Duodenal mucosa (tissue), 2 donors: ENCODE measurements at regions not wholly inside any gene's neighbourhood (a gene's known extent, or its start where the extent isn't known, plus 50 kb on each side); places are given as distances from the start of the nearest gene placed in this dataset.
"Not testable (repeated sequence)": the region's sequence is repeated elsewhere in the genome, so short reads cannot be mapped to it uniquely, and the experiment has no call there.

Experiments
- H3K27ac ChIP-seq: one replicate; pipeline ENCODE4 v1.7.0; 2013; ENCODE audit warnings: low read depth, low read length
- H3K27me3 ChIP-seq, 2 donors: one replicate each; pipeline ENCODE4 v1.7.0; 2013; ENCODE audit warnings: low read length in 2 of 2, control low read depth in 1 of 2; ENCODE audit not compliant: insufficient read depth in 2 of 2, control insufficient read depth in 1 of 2
- H3K36me3 ChIP-seq, 2 donors: one replicate each; pipeline ENCODE4 v1.7.0; 2013; ENCODE audit warnings: low read length in 2 of 2, control low read depth in 1 of 2; ENCODE audit not compliant: insufficient read depth in 2 of 2, control insufficient read depth in 1 of 2
- H3K4me1 ChIP-seq, 2 donors: one replicate each; pipeline ENCODE4 v1.7.0; 2013; ENCODE audit warnings: low read length in 2 of 2, control low read depth in 1 of 2; ENCODE audit not compliant: insufficient read depth in 2 of 2, control insufficient read depth in 1 of 2
- H3K4me3 ChIP-seq, 2 donors: one replicate each; pipeline ENCODE4 v1.7.0; 2013; ENCODE audit warnings: low read length in 2 of 2, low read depth in 1 of 2
- H3K9ac ChIP-seq, 2 donors: one replicate each; pipeline ENCODE4 v1.7.0; 2013; ENCODE audit warnings: low read length in 2 of 2, low read depth in 1 of 2
- H3K9me3 ChIP-seq, 2 donors: one replicate each; pipeline ENCODE4 v1.7.0; 2013; ENCODE audit warnings: low read length in 2 of 2, control low read depth in 1 of 2; ENCODE audit not compliant: control insufficient read depth in 1 of 2

- Histone ChIP-seq H3K36me3 (no peaks in the 10 kb centered on the region), H3K27me3 (peaks cover 5 to 9% of the 10 kb centered on the region in 2 donors), H3K27ac (no peak overlapping the region), H3K9ac (no peak overlapping the region), H3K4me1 (no peaks in the 10 kb centered on the region), H3K9me3 (no peaks in the 10 kb centered on the region), H3K4me3 (no peak overlapping the region)
Observed at GRCh38 chr1:143666851-143667250, 304.9 kb downstream of the FAM72C start.

DNA sequence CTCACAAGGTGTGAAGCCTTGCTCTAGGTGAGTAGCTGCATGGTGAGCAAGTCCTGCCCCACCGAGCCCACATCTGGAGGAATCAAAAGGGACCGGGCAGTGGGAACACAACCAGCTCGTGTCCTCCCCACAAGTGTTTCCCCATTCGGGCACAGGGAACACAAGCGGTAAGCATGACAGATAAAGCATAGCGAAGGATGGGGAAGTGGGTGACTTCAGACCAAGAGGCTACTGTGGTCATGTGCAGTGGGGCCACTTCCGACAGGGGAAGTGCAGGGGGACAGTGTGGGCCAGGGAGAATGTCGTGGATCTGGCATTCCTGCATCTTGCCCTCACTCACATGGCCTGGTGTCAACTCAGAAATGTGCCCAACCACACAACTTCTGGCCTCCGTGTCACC is 306.2 kb downstream of the FAM72C start:
- no peaks in the 10 kb centered on the region for H3K9me3 ChIP-seq
- no peak overlapping the region for H3K9ac ChIP-seq
- peaks cover 17 to 21% of the 10 kb centered on the region in 2 donors for H3K27me3 ChIP-seq

DNA sequence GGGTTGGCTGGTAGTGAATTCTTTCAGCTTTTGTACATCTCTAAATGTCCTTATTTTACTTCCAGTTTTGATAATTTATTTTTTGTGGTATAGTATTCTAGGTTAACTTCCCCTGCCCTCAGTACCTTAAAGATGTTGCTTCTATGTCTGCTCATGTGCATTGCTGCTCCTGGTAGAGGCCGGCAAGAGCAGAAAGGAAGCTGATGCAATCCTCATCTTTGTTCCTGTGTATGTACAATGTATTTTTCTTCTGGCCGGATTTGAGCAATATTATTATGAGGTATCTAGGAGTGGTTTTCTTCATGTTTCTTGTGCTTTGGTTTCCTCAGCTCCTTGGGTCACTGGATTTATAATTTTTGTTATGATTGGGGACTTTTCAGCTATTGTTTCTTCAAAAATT is 308.7 kb downstream of the FAM72C start:
- H3K9me3 ChIP-seq, H3K4me3 ChIP-seq, H3K27ac ChIP-seq, H3K9ac ChIP-seq, H3K4me1 ChIP-seq, H3K36me3 ChIP-seq: not testable (repeated sequence)
- H3K27me3 ChIP-seq, result peaks cover 18 to 23% of the 10 kb centered on the region in 2 donors

More for the DNA sequence above, 306.2 kb downstream of the FAM72C start:
- Histone ChIP-seq H3K36me3 (no peaks in the 10 kb centered on the region), H3K27ac (no peak overlapping the region), H3K4me3 (no peak overlapping the region), H3K4me1 (no peaks in the 10 kb centered on the region)

DNA sequence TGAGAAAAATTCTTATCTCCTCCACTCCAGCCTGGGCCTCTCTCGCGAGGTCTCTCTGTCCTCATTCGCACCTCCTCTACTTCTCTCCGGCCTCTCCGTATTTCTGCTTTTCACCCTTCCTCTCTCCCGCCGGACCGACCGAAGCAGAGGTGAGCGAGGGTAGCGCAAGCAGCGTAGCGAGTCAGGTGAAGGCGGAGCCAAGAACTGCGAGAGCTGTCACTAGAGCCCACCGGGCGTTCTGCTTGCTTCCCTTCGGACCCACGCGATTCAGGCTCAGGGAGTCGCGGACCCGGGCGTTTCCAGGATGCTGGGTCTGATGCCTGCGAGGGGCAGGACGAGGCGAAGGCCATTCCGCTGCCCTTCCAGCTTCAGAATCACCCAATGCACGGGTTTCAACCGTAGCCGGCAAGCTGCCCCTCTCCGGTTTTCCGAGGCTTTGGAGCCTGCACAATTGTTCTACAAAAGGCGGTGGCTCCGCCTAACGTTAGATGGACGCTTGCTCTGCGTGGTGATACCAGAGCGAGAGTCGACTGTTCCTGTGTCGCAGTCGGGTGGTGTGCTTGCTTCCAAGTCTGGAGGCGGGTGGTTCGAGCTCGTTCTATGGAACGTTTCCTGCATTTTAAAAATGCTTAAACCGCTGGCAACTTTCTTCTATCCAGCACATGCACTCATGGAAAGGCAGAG is 310.2 kb downstream of the FAM72C start:
- H3K9ac ChIP-seq, result no peak overlapping the region
- H3K4me1 ChIP-seq, result no peaks in the 10 kb centered on the region
- peaks cover 0 to 3% of the 10 kb centered on the region in 2 donors for H3K9me3 ChIP-seq
- no peaks in the 10 kb centered on the region for H3K36me3 ChIP-seq
- H3K4me3 ChIP-seq, result peak overlapping the region in 1 of 2 donors; percentile 8
- H3K27me3 ChIP-seq, result peaks cover 18 to 23% of the 10 kb centered on the region in 2 donors
- no peak overlapping the region for H3K27ac ChIP-seq

GRCh38 chr1:143660354-143660941 is 311.3 kb downstream of the FAM72C start:
- Histone ChIP-seq H3K9ac (no peak overlapping the region), H3K4me1 (no peaks in the 10 kb centered on the region), H3K27ac (no peak overlapping the region), H3K27me3 (peaks cover 18 to 23% of the 10 kb centered on the region in 2 donors), H3K4me3 (no peak overlapping the region), H3K36me3 (no peaks in the 10 kb centered on the region), H3K9me3 (peaks cover 2 to 8% of the 10 kb centered on the region in 2 donors)

DNA sequence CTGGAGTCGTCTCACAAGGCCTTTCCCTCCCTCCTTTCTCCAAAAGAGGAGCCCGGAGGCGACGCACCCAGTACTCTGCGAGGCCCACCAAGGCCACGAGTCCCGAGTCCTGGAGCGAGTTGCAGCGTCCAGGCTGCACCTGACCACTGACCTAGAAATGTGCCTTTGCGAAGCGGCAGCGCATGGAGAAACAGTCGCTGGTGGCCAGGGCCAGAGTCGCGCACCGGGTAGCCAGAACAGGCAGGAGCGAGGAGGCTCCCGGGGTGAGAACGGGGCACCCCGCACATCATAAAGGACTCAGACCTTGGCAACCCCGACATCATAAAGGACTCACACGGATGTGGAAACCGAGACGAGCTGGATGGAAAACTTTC is 318.4 kb downstream of the FAM72C start:
- Histone ChIP-seq H3K9me3 (peaks cover 2 to 8% of the 10 kb centered on the region in 2 donors), H3K27me3 (peaks cover 3 to 26% of the 10 kb centered on the region in 2 donors), H3K27ac (no peak overlapping the region), H3K9ac (no peak overlapping the region), H3K4me3 (no peak overlapping the region), H3K4me1 (no peaks in the 10 kb centered on the region), H3K36me3 (no peaks in the 10 kb centered on the region)

DNA sequence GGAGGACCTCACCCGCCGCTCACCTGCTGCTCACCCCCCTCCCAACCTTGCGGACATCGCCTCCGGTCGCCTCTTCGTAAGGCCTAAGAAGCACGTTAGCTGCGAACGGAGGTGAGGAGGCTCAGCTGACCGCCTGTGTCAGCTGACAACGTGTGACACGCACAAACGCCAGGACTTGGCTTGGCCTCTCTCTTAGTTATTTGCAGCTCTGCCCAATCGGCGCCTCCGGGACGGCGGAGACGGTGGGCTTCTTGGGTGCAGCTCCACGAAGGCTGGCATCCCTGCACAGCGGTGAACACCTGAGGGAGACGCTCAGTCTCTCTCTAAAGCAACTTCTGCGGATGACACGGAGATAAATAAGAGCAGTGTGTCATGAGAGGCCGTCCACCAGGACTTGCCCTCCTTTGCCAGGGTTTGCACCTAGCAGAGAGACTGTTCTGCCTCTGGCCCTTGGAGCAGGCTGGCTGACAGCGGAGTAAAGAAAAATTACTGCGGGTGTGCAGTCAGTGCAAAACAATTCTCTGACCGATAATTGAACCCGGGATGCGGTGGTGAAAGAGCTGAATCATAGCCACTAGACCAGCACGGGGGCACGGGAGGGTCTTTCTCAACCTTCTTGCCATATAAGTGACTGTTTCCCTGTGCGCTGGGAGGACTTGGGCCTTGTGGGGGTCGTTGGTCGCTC is 318.9 kb downstream of the FAM72C start:
- Histone ChIP-seq H3K9ac (no peak overlapping the region), H3K9me3 (peaks cover 2 to 8% of the 10 kb centered on the region in 2 donors), H3K4me3 (no peak overlapping the region), H3K4me1 (no peaks in the 10 kb centered on the region), H3K27ac (no peak overlapping the region), H3K27me3 (peaks cover 3 to 26% of the 10 kb centered on the region in 2 donors), H3K36me3 (no peaks in the 10 kb centered on the region)

DNA sequence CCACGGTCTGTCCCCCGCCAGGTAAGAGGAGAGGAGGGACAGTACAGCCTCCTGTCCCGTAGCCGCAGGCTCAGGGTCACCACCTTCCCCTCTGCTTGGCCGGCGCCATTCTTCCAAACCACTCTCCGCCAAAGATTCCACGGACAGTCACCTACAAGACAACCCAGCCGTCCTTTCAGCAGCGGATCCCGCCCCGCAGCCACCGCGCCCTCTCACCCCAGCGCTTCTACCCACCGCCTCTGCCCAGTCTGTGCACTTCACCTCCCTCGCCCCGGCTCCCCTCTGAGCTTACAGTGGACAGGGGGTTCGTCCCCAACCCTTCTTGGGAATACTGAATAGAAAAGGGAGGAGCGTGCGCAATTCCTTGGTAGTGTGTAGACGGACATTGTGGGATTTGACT is 319.6 kb downstream of the FAM72C start:
- Histone ChIP-seq H3K36me3 (no peaks in the 10 kb centered on the region), H3K9me3 (peaks cover 2 to 8% of the 10 kb centered on the region in 2 donors), H3K27me3 (peaks cover 3 to 26% of the 10 kb centered on the region in 2 donors), H3K9ac (no peak overlapping the region), H3K4me1 (no peaks in the 10 kb centered on the region), H3K4me3 (no peak overlapping the region), H3K27ac (no peak overlapping the region)

DNA sequence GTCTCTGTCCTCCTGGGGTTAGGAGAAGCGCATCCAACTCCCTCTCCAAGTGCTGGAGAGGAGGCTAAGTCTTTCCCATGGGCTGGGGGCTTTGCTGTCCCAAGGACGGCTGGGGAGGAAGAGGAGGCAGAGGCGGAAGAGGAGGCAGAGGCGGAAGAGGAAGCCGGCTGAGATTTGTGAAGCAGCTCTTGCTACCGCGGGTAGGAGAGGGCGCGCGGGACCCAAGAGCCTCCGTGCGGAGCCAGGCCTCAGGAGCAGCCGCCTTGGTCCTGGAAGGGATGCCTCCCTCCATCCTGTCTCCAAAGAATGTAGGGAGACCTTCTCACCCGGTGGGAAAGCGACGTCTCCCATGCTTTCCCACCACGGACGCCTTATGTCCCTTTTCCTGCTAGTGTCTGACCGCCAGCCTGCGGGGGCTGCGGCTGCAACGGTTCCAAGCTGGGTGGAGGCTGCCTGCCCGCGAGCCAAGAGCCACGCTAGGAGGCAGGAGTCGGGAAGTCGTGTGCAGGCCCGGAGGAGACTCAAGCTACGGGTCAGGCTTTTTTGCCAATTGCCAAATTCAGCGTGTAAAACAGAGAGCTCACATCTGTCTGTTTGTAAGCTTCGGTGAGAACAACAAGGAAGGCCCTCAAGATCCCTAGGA is 320.3 kb downstream of the FAM72C start:
- no peaks in the 10 kb centered on the region for H3K4me1 ChIP-seq
- H3K27me3 ChIP-seq, result peaks cover 3 to 26% of the 10 kb centered on the region in 2 donors
- H3K9ac ChIP-seq, result no peak overlapping the region

GRCh38 chr1:143644035-143644434 is 327.8 kb downstream of the FAM72C start:
- not testable (repeated sequence) for H3K4me1 ChIP-seq, H3K9ac ChIP-seq, H3K36me3 ChIP-seq, H3K4me3 ChIP-seq, H3K9me3 ChIP-seq, H3K27ac ChIP-seq
- peaks cover 5 to 15% of the 10 kb centered on the region in 2 donors for H3K27me3 ChIP-seq

More for the DNA sequence above, 320.3 kb downstream of the FAM72C start:
- Histone ChIP-seq H3K9me3 (peaks cover 2 to 4% of the 10 kb centered on the region in 2 donors), H3K36me3 (no peaks in the 10 kb centered on the region), H3K27ac (no peak overlapping the region), H3K4me3 (no peak overlapping the region)
